ENCODE measurements at regions not wholly inside any gene's neighbourhood (a gene's known extent, or its start where the extent isn't known, plus 50 kb on each side); places are given as distances from the start of the nearest gene placed in this dataset.

DNA sequence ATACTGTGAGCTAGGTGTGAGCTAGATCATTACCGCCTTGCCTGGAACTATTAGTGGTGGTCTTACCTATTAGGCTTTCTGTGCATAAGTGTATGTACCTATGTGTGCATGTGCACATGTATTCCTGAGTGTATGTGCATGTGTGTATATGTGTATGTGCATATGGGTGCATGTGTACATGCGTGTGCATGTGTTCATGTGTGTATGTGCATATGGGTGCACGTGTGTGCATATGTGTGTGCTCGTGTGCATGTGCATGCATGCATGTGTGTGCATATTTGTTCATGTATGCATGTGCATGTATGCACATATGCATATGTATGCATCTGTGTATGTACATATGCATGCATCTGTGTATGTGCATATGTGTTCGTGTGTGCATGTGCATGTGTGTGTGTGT is 508.3 kb upstream of the ADARB2 start:
- no peak overlapping the region for H3K4me3 Mint-ChIP-seq
- Histone ChIP-seq H3K23me2 (ENCODE audit: insufficient read length, low read depth, low read length, poor library complexity, severe bottlenecking) (peaks cover 2% of the 10 kb centered on the region), H4K20me1 (ENCODE audit: control insufficient read depth, insufficient read depth, insufficient read length) (no peaks in the 10 kb centered on the region), H3K9ac (ENCODE audit: extremely low read depth, insufficient read length, low read length) (no peak overlapping the region), H3T11ph (ENCODE audit: low read length) (no peak overlapping the region), H3K14ac (ENCODE audit: insufficient read depth, low read length) (no peak overlapping the region), H3K9me3 (ENCODE audit: control insufficient read depth, low read depth, low read length) (no peaks in the 10 kb centered on the region), H2AK5ac (ENCODE audit: insufficient read length, low read length) (no peak overlapping the region), H3K27me3 (ENCODE audit: insufficient read depth, low read length) (no peaks in the 10 kb centered on the region), H2BK5ac (ENCODE audit: insufficient read length, low read length) (no peak overlapping the region), H2AFZ (ENCODE audit: low read length) (no peak overlapping the region), H2BK12ac (ENCODE audit: insufficient read length, low read depth, low read length) (no peak overlapping the region), H3K79me2 (ENCODE audit: insufficient read depth, low read length) (no peaks in the 10 kb centered on the region), H3K23ac (ENCODE audit: insufficient read length, low read depth, low read length) (no peak overlapping the region), H2BK20ac (ENCODE audit: low read depth, low read length, poor library complexity, severe bottlenecking) (no peak overlapping the region), H3K56ac (ENCODE audit: insufficient read length, low read depth, low read length) (peak overlapping the region; percentile 45), H3K4ac (ENCODE audit: low read depth, low read length) (no peak overlapping the region), H3K18ac (ENCODE audit: insufficient read length, low read depth, low read length) (no peak overlapping the region), H3K27ac (ENCODE audit: insufficient read length, low read depth, low read length) (no peak overlapping the region), H3K4me2 (ENCODE audit: insufficient read depth, insufficient read length, low read length) (no peak overlapping the region), H4K5ac (ENCODE audit: insufficient read length, low read depth, low read length) (peak overlapping the region; percentile 19), H3K79me1 (ENCODE audit: insufficient read depth, low read depth, low read length, poor library complexity, severe bottlenecking) (no peaks in the 10 kb centered on the region), H4K91ac (ENCODE audit: insufficient read length, low read depth, low read length) (no peak overlapping the region), H2BK15ac (ENCODE audit: low read depth, low read length) (no peak overlapping the region), H3K4me1 (ENCODE audit: insufficient read depth, low read length) (no peaks in the 10 kb centered on the region), H4K8ac (replicated peaks; ENCODE audit: insufficient read length, low read depth, low read length) (no peak overlapping the region), H2BK120ac (ENCODE audit: low read depth, low read length, poor library complexity, severe bottlenecking) (no peak overlapping the region)
- no peak overlapping the region for H3K27ac Mint-ChIP-seq
- H3K9me3 Mint-ChIP-seq: peaks cover 0 to 6% of the 10 kb centered on the region in 2 experiments; a peak in 3 of 5 replicates
- peaks cover 0 to 2% of the 10 kb centered on the region in 2 experiments; a peak in 2 of 4 replicates for H3K4me1 Mint-ChIP-seq
- no peak for DNase-seq
- no peaks in the 10 kb centered on the region; the same call in 1 of the 2 replicates for H3K27me3 Mint-ChIP-seq (ENCODE audit: low read depth)
- no peak for TF ChIP-seq CTCF (conservative IDR thresholded peaks at IDR 0.05)
- H3K36me3 Mint-ChIP-seq (ENCODE audit: insufficient read depth in 1 of 3, low read depth in 3 of 3): no peaks in the 10 kb centered on the region; a peak in 1 of 7 replicates
- no CpG with 5 or more reads among the region's 5 CpGs for WGBS (ENCODE audit: extremely low coverage, insufficient read length, low lambda C conversion rate)
